Keratinocyte (primary cell): ENCODE measurements at regions not wholly inside any gene's neighbourhood (a gene's known extent, or its start where the extent isn't known, plus 50 kb on each side); places are given as distances from the start of the nearest gene placed in this dataset.

Source experiments
- DNase-seq: peaks from one replicate; pipeline ENCODE4 v3.0.0-alpha.2; 2011; ENCODE audit warnings: low read depth, missing footprints, low spot score
- FAIRE-seq: peaks from 2 replicates; lab custom pipeline; 2011; peaks lifted over from hg19 to GRCh38; lab: Jason Lieb, UNC
- H2AFZ ChIP-seq: 2 replicates; pipeline ENCODE4 v1.6.0; 2012; ENCODE audit warnings: low read length, control low read depth, inconsistent platforms; ENCODE audit not compliant: control insufficient read depth
- H3K27ac ChIP-seq: 2 replicates; pipeline ENCODE4 v1.5.1; 2011; ENCODE audit warnings: low read length; ENCODE audit not compliant: control insufficient read depth, insufficient read depth
- H3K27me3 ChIP-seq: 3 replicates; pipeline ENCODE4 v1.6.0; 2011; ENCODE audit warnings: low read length; ENCODE audit not compliant: control insufficient read depth, insufficient read depth; ENCODE audit errors: extremely low read depth
- H3K36me3 ChIP-seq, 2 experiments: 2 replicates in 1 of 2; 3 replicates in 1 of 2; pipeline ENCODE4 v1.5.1; 2011; ENCODE audit warnings: low read length in 2 of 2, mild to moderate bottlenecking in 1 of 2; ENCODE audit not compliant: control insufficient read depth in 2 of 2, insufficient read depth in 2 of 2; ENCODE audit errors: extremely low read depth in 1 of 2
- H3K4me1 ChIP-seq: 3 replicates; pipeline ENCODE4 v1.5.1; 2011; ENCODE audit warnings: low read length; ENCODE audit not compliant: control insufficient read depth, insufficient read depth; ENCODE audit errors: extremely low read depth
- H3K4me2 ChIP-seq: 3 replicates; pipeline ENCODE4 v1.6.0; 2011; ENCODE audit warnings: low read depth, low read length; ENCODE audit not compliant: control insufficient read depth, insufficient read depth; ENCODE audit errors: extremely low read depth
- H3K4me3 ChIP-seq, 3 experiments: fragments of 200-600 bp in 1 of 3; sonication (generic) in 1 of 3; 2 replicates in 2 of 3; 3 replicates in 1 of 3; pipeline ENCODE4 v1.5.1; 2011 to 2016; ENCODE audit warnings: low read length in 3 of 3, mild to moderate bottlenecking in 3 of 3, control low read depth in 2 of 3, inconsistent platforms in 1 of 3, low read depth in 1 of 3, mixed read lengths in 1 of 3, mixed run types in 1 of 3, moderate library complexity in 1 of 3; ENCODE audit not compliant: control insufficient read depth in 2 of 3, insufficient read depth in 2 of 3; ENCODE audit errors: extremely low read depth in 1 of 3
- H3K79me2 ChIP-seq: 2 replicates; pipeline ENCODE4 v1.6.0; 2012; ENCODE audit warnings: low read length; ENCODE audit not compliant: control insufficient read depth, insufficient read depth
- H3K9ac ChIP-seq: 3 replicates; pipeline ENCODE4 v1.6.0; 2011; ENCODE audit warnings: low read length; ENCODE audit not compliant: control insufficient read depth, insufficient read depth; ENCODE audit errors: extremely low read depth
- H3K9me1 ChIP-seq: 3 replicates; pipeline ENCODE4 v1.6.0; 2011; ENCODE audit warnings: low read length; ENCODE audit not compliant: control insufficient read depth, insufficient read depth; ENCODE audit errors: extremely low read depth
- H3K9me3 ChIP-seq: 2 replicates; pipeline ENCODE4 v1.5.1; 2012; ENCODE audit warnings: low read depth, low read length; ENCODE audit not compliant: control insufficient read depth
- H4K20me1 ChIP-seq: 3 replicates; pipeline ENCODE4 v1.6.0; 2011; ENCODE audit warnings: low read length; ENCODE audit not compliant: control insufficient read depth, insufficient read depth; ENCODE audit errors: extremely low read depth
- CTCF ChIP-seq, 3 experiments: IDR thresholded peaks in 1 of 3; conservative IDR thresholded peaks in 1 of 3; optimal IDR thresholded peaks in 1 of 3; 2 replicates in 2 of 3; 3 replicates in 1 of 3; pipeline versions ENCODE3 to v1.5.1; 2011; ENCODE audit warnings: low read length in 3 of 3, mild to moderate bottlenecking in 3 of 3, moderate library complexity in 2 of 3, control low read depth in 1 of 3, inconsistent platforms in 1 of 3; ENCODE audit not compliant: insufficient read depth in 2 of 3; ENCODE audit errors: extremely low read depth in 1 of 3
- EZH2 ChIP-seq: IDR thresholded peaks from one replicate; pipeline ENCODE4 v1.6.1; 2012; ENCODE audit warnings: inconsistent platforms, mild to moderate bottlenecking, low read length, moderate library complexity
- dilution Hi-C: fragments of 300-500 bp; cut with MboI; formaldehyde crosslinking; loops from one replicate; pipeline ENCODE4 v1.7.0; 2020; ENCODE audit warnings: low sequenced_read_pairs; ENCODE audit not compliant: extremely low pct_ligation_motif_present

- FAIRE-seq, result no peak
- H3K36me3 ChIP-seq, result no peaks in the 10 kb centered on the region
- no peaks in the 10 kb centered on the region for H3K9me1 ChIP-seq
- DNase-seq, result no peak
- H3K9me3 ChIP-seq, result no peaks in the 10 kb centered on the region
- H4K20me1 ChIP-seq, result no peaks in the 10 kb centered on the region
- H3K4me1 ChIP-seq, result no peaks in the 10 kb centered on the region
- no peak overlapping the region for H3K4me3 ChIP-seq
- no peak overlapping the region for H3K4me2 ChIP-seq
- no peak overlapping the region for H3K27ac ChIP-seq
- H3K9ac ChIP-seq, result no peak overlapping the region
- TF ChIP-seq CTCF (optimal IDR thresholded peaks at IDR 0.05 in 1 of 3, IDR thresholded peaks at IDR 0.05 in 1 of 3, conservative IDR thresholded peaks at IDR 0.05 in 1 of 3; ENCODE audit: extremely low read depth in 1 of 3, insufficient read depth in 2 of 3, low read length in 3 of 3) (no peak), EZH2 (no peak)
- dilution Hi-C loops, result no loop called here
- no peak overlapping the region for H2AFZ ChIP-seq
- H3K79me2 ChIP-seq, result no peaks in the 10 kb centered on the region
- H3K27me3 ChIP-seq, result no peaks in the 10 kb centered on the region
Observed at GRCh38 chr6:102686461-102686860, 1293.0 kb downstream of the GRIK2 start.

GRCh38 chr6:102680413-102680812, 1286.9 kb downstream of the GRIK2 start:
- no peak overlapping the region for H3K4me2 ChIP-seq
- no peak overlapping the region for H3K4me3 ChIP-seq
- H3K36me3 ChIP-seq, result no peaks in the 10 kb centered on the region
- DNase-seq (no peak), FAIRE-seq (no peak)
- no peaks in the 10 kb centered on the region for H3K79me2 ChIP-seq
- no peak overlapping the region for H3K9ac ChIP-seq
- dilution Hi-C loops, result no loop called here
- no peak overlapping the region for H2AFZ ChIP-seq
- H4K20me1 ChIP-seq, result no peaks in the 10 kb centered on the region
- no peaks in the 10 kb centered on the region for H3K4me1 ChIP-seq
- no peak for TF ChIP-seq EZH2
- no peak for TF ChIP-seq CTCF (optimal IDR thresholded peaks at IDR 0.05 in 1 of 3, IDR thresholded peaks at IDR 0.05 in 1 of 3, conservative IDR thresholded peaks at IDR 0.05 in 1 of 3; ENCODE audit: extremely low read depth in 1 of 3, insufficient read depth in 2 of 3, low read length in 3 of 3)
- no peaks in the 10 kb centered on the region for H3K9me1 ChIP-seq
- H3K27me3 ChIP-seq, result no peaks in the 10 kb centered on the region
- no peaks in the 10 kb centered on the region for H3K9me3 ChIP-seq
- H3K27ac ChIP-seq, result no peak overlapping the region
